ENCODE measurements at regions not wholly inside any gene's neighbourhood (a gene's known extent, or its start where the extent isn't known, plus 50 kb on each side); places are given as distances from the start of the nearest gene placed in this dataset.

- TF ChIP-seq, protein P1, sequence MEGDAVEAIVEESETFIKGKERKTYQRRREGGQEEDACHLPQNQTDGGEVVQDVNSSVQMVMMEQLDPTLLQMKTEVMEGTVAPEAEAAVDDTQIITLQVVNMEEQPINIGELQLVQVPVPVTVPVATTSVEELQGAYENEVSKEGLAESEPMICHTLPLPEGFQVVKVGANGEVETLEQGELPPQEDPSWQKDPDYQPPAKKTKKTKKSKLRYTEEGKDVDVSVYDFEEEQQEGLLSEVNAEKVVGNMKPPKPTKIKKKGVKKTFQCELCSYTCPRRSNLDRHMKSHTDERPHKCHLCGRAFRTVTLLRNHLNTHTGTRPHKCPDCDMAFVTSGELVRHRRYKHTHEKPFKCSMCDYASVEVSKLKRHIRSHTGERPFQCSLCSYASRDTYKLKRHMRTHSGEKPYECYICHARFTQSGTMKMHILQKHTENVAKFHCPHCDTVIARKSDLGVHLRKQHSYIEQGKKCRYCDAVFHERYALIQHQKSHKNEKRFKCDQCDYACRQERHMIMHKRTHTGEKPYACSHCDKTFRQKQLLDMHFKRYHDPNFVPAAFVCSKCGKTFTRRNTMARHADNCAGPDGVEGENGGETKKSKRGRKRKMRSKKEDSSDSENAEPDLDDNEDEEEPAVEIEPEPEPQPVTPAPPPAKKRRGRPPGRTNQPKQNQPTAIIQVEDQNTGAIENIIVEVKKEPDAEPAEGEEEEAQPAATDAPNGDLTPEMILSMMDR (IDR thresholded peaks at IDR 0.05), result no peak
- TF ChIP-seq POLR2A (IDR thresholded peaks at IDR 0.05), result no peak
Observed at GRCh38 chr7:18226598-18226997, 199.0 kb upstream of the PRPS1L1 start.
